ENCODE measurements at regions not wholly inside any gene's neighbourhood (a gene's known extent, or its start where the extent isn't known, plus 50 kb on each side); places are given as distances from the start of the nearest gene placed in this dataset.

DNA sequence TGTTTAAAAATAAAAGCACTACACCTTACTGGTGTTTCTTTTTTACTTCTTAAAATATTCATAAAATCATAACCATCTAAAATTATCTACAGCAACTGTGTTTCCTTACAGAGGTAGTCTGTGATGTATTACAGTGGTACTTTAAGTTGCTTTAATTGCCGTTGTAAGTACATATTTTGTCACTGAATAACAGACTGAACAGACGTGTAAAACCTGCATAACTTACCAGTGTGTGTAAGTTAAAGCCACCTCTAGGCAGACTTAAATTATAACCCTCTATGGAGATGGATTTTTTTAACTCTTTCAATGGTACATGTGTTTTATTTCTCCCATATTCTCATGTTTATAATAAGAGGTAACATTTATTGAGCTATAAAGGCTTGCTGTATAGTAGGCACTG, 166.8 kb downstream of the NR4A2 start:
- Histone ChIP-seq H3K79me2 (ENCODE audit: control insufficient read depth, insufficient read depth, low read length) (no peaks in the 10 kb centered on the region), H3K9me3 (replicated peaks; ENCODE audit: control insufficient read depth, insufficient read depth, low read depth, low read length) (no peaks in the 10 kb centered on the region), H3K4me1 (replicated peaks in 1 of 2; ENCODE audit: control insufficient read depth in 2 of 2, insufficient read depth in 2 of 2, low read length in 2 of 2) (no peaks in the 10 kb centered on the region), H2AFZ (ENCODE audit: low read depth, low read length) (no peak overlapping the region), H3K27me3 (ENCODE audit: control insufficient read depth in 2 of 2, insufficient read depth in 2 of 2, low read length in 2 of 2) (no peaks in the 10 kb centered on the region), H3K36me3 (ENCODE audit: control insufficient read depth, insufficient read depth, low read length) (no peaks in the 10 kb centered on the region), H3K27ac (ENCODE audit: extremely low read depth, low read depth, low read length) (no peak overlapping the region), H3K9ac (ENCODE audit: insufficient read depth in 1 of 2, low read depth in 2 of 2, low read length in 2 of 2) (no peak overlapping the region), H3K4me2 (ENCODE audit: insufficient read depth, low read length) (no peak overlapping the region), H4K20me1 (replicated peaks; ENCODE audit: control insufficient read depth, insufficient read depth, low read length) (no peaks in the 10 kb centered on the region), H3K4me3 (no peak overlapping the region), H3K9me1 (ENCODE audit: control insufficient read depth, insufficient read depth, low read length) (no peaks in the 10 kb centered on the region)
- 16% methylated on average over 2 of the region's 2 CpGs for WGBS (ENCODE audit: insufficient coverage, low coverage, missing lambda C conversion rate)
- no peak for ATAC-seq
- no peak for FAIRE-seq
- intact Hi-C loops (cut with micrococcal nuclease) (no loop called here), in situ Hi-C loops (cut with MboI) (no loop called here)
- BruUV-seq (replicated peaks) = no TSS peak
- no peak for DNase-seq (ENCODE audit: extremely low read depth in 1 of 4, low spot score in 3 of 4)
- CTCF ChIA-PET (ENCODE audit: low intra/inter-chr PET ratio) = interaction anchor here (0.6 kb wide), 1 partner anchor 354 kb away, joined by 4 read pairs; no protein-coding TSS in a partner anchor
- POLR2A ChIA-PET = no interaction called here
- no peak for TF ChIP-seq CXXC5 (CRISPR knock-in tag; IDR thresholded peaks at IDR 0.05)
- TF ChIP-seq CREB1 (IDR thresholded peaks at IDR 0.05) = no peak
- no peak for TF ChIP-seq CREB1 (CRISPR knock-in tag; IDR thresholded peaks at IDR 0.05)
- no peak for TF ChIP-seq ESRRA (IDR thresholded peaks at IDR 0.05; ENCODE audit: borderline replicate concordance, low read depth)
- no peak for TF ChIP-seq XRCC3 (IDR thresholded peaks at IDR 0.05)
- no peak for TF ChIP-seq DACH1 (IDR thresholded peaks at IDR 0.05; ENCODE audit: partially characterized antibody)
- no peak for TF ChIP-seq TCF7 (IDR thresholded peaks at IDR 0.05; ENCODE audit: borderline replicate concordance)
- TF ChIP-seq, protein P1, sequence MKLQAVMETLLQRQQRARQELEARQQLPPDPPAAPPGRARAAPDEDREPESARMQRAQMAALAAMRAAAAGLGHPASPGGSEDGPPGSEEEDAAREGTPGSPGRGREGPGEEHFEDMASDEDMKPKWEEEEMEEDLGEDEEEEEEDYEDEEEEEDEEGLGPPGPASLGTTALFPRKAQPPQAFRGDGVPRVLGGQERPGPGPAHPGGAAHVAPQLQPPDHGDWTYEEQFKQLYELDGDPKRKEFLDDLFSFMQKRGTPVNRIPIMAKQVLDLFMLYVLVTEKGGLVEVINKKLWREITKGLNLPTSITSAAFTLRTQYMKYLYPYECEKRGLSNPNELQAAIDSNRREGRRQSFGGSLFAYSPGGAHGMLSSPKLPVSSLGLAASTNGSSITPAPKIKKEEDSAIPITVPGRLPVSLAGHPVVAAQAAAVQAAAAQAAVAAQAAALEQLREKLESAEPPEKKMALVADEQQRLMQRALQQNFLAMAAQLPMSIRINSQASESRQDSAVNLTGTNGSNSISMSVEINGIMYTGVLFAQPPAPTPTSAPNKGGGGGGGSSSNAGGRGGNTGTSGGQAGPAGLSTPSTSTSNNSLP (IDR thresholded peaks at IDR 0.05; ENCODE audit: borderline replicate concordance, low read depth, low read length) = no peak
- no peak for TF ChIP-seq FOXK1 (CRISPR knock-in tag; IDR thresholded peaks at IDR 0.05; ENCODE audit: borderline replicate concordance)
- no peak for TF ChIP-seq TAF9B (IDR thresholded peaks at IDR 0.05; ENCODE audit: partially characterized antibody)
- TF ChIP-seq MAFK (IDR thresholded peaks at IDR 0.05; ENCODE audit: low read length) = no peak
- TF ChIP-seq, protein P2, sequence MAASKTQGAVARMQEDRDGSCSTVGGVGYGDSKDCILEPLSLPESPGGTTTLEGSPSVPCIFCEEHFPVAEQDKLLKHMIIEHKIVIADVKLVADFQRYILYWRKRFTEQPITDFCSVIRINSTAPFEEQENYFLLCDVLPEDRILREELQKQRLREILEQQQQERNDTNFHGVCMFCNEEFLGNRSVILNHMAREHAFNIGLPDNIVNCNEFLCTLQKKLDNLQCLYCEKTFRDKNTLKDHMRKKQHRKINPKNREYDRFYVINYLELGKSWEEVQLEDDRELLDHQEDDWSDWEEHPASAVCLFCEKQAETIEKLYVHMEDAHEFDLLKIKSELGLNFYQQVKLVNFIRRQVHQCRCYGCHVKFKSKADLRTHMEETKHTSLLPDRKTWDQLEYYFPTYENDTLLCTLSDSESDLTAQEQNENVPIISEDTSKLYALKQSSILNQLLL (CRISPR knock-in tag; IDR thresholded peaks at IDR 0.05; ENCODE audit: borderline replicate concordance) = no peak
- no peak for TF ChIP-seq ETV6 (IDR thresholded peaks at IDR 0.05; ENCODE audit: borderline replicate concordance in 1 of 2, low read depth in 2 of 2, low read length in 1 of 2)
- no peak for TF ChIP-seq ETV6 (CRISPR knock-in tag; IDR thresholded peaks at IDR 0.05; ENCODE audit: borderline replicate concordance)
- no peak for TF ChIP-seq POLR2AphosphoS2 (IDR thresholded peaks at IDR 0.05; ENCODE audit: low read length)
- TF ChIP-seq, protein P3, sequence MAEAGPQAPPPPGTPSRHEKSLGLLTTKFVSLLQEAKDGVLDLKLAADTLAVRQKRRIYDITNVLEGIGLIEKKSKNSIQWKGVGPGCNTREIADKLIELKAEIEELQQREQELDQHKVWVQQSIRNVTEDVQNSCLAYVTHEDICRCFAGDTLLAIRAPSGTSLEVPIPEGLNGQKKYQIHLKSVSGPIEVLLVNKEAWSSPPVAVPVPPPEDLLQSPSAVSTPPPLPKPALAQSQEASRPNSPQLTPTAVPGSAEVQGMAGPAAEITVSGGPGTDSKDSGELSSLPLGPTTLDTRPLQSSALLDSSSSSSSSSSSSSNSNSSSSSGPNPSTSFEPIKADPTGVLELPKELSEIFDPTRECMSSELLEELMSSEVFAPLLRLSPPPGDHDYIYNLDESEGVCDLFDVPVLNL (CRISPR knock-in tag; IDR thresholded peaks at IDR 0.05; ENCODE audit: low read depth) = no peak
- no peak for TF ChIP-seq KDM5B (IDR thresholded peaks at IDR 0.05; ENCODE audit: insufficient replicate concordance, low read depth, low read length)
- TF ChIP-seq ZNF436 (CRISPR knock-in tag; IDR thresholded peaks at IDR 0.05) = no peak

All from K562 (cell line).